ENCODE measurements at regions not wholly inside any gene's neighbourhood (a gene's known extent, or its start where the extent isn't known, plus 50 kb on each side); places are given as distances from the start of the nearest gene placed in this dataset.

GRCh38 chr4:91916219-91916618 is 387.5 kb upstream of the GRID2 start:
- no peak for DNase-seq (ENCODE audit: low read depth, low spot score)
- POLR2A ChIA-PET = no interaction called here
- no peak overlapping the region for H3K4me3 ChIP-seq (ENCODE audit: low read depth, low read length)

DNA sequence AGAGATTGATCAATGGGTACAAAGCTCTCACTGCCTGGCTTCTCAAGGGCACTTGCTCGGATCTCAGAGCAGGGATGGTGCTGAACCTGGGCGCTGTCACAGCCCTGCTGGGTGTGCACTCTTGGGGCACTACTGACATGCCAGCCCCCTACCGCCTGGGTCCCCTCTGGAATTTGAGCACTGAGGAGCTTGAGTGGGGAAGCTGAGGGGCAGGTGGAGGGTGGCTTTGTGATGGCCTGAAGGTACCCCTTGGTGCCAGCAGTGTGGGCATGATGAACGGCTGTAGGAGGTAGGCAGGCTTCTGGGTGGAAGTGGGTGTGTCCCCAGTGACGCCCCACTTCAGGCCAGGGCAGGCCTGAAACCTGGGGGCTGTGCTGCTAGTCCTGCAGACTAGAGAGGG is 379.1 kb upstream of the GRID2 start:
- no peak for TF ChIP-seq CTCF (IDR thresholded peaks at IDR 0.05; ENCODE audit: insufficient read depth, low read length, missing control alignments)
- H3K4me3 ChIP-seq (ENCODE audit: low read depth, low read length) = no peak overlapping the region
- CTCF ChIA-PET = no interaction called here
- no peak for DNase-seq (ENCODE audit: low read depth, low spot score)
- POLR2A ChIA-PET = no interaction called here

More at GRCh38 chr4:91916219-91916618, 387.5 kb upstream of the GRID2 start:
- CTCF ChIA-PET = no interaction called here
- no peak for TF ChIP-seq CTCF (IDR thresholded peaks at IDR 0.05; ENCODE audit: insufficient read depth, low read length, missing control alignments)

- POLR2A ChIA-PET = no interaction called here
These were observed 368.5 kb upstream of the GRID2 start for GRCh38 chr4:91935217-91935616.

GRCh38 chr4:91936311-91936710 is 367.5 kb upstream of the GRID2 start:
- no peak for TF ChIP-seq CTCF (IDR thresholded peaks at IDR 0.05; ENCODE audit: insufficient read depth, low read length, missing control alignments)
- no peak overlapping the region for H3K4me3 ChIP-seq (ENCODE audit: low read depth, low read length)
- POLR2A ChIA-PET = no interaction called here
- CTCF ChIA-PET = no interaction called here
- DNase-seq (ENCODE audit: low read depth, low spot score) = no peak

More at GRCh38 chr4:91935217-91935616, 368.5 kb upstream of the GRID2 start:
- H3K4me3 ChIP-seq (ENCODE audit: low read depth, low read length) = no peak overlapping the region
- no peak for TF ChIP-seq CTCF (IDR thresholded peaks at IDR 0.05; ENCODE audit: insufficient read depth, low read length, missing control alignments)
- CTCF ChIA-PET = no interaction called here
- no peak for DNase-seq (ENCODE audit: low read depth, low spot score)

GRCh38 chr4:91957963-91958362 is 345.8 kb upstream of the GRID2 start:
- no peak overlapping the region for H3K4me3 ChIP-seq (ENCODE audit: low read depth, low read length)
- no peak for DNase-seq (ENCODE audit: low read depth, low spot score)
- ChIA-PET POLR2A (no interaction called here), CTCF (no interaction called here)
- TF ChIP-seq CTCF (IDR thresholded peaks at IDR 0.05; ENCODE audit: insufficient read depth, low read length, missing control alignments) = no peak

- no peak for TF ChIP-seq CTCF (IDR thresholded peaks at IDR 0.05; ENCODE audit: insufficient read depth, low read length, missing control alignments)
- CTCF ChIA-PET = no interaction called here
- POLR2A ChIA-PET = no interaction called here
- no peak for DNase-seq (ENCODE audit: low read depth, low spot score)
- H3K4me3 ChIP-seq (ENCODE audit: low read depth, low read length) = no peak overlapping the region
These were observed 345.2 kb upstream of the GRID2 start for GRCh38 chr4:91958596-91958995.
